ENCODE measurements at regions not wholly inside any gene's neighbourhood (a gene's known extent, or its start where the extent isn't known, plus 50 kb on each side); places are given as distances from the start of the nearest gene placed in this dataset.

DNA sequence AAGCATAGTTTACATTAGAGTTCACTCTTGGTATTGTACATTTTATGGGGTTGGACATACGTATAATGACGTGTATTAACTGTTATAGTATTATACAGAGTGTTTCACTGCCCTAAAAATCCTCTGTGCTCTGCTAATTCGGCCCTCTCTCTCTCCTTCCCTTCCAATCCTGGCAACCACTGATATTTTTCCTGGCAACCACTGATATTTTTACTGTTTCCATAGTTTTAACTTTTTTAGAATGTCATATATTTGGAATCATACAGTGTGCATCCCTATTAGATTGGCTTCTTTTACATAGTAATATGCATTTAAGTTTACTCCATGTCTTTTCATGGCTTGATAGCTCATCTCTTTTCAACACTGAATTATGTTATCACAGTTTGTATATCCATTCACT, 526.7 kb downstream of the RIT2 start:
- no peaks in the 10 kb centered on the region for H3K79me2 ChIP-seq (ENCODE audit: control insufficient read depth, low read length)
- H4K20me1 ChIP-seq (ENCODE audit: control insufficient read depth, insufficient read depth, low read depth, low read length) = no peaks in the 10 kb centered on the region
- H3K9me3 ChIP-seq (ENCODE audit: control insufficient read depth, insufficient read depth, low read length) = no peaks in the 10 kb centered on the region
- no peaks in the 10 kb centered on the region for H3K27me3 ChIP-seq (ENCODE audit: control insufficient read depth, low read length)
- no peaks in the 10 kb centered on the region for H3F3A ChIP-seq (ENCODE audit: control insufficient read depth, insufficient read depth)
- H3K9me2 ChIP-seq (replicated peaks; ENCODE audit: control insufficient read depth, low read length) = no peaks in the 10 kb centered on the region
- H3K4me1 ChIP-seq (ENCODE audit: control insufficient read depth, low read length) = no peaks in the 10 kb centered on the region
- H3K36me3 ChIP-seq (ENCODE audit: control insufficient read depth, low read length) = no peaks in the 10 kb centered on the region
- no peak overlapping the region for H3K4me2 ChIP-seq (ENCODE audit: low read length)
- no peak overlapping the region for H3K4me3 ChIP-seq (ENCODE audit: low read length)
- TF ChIP-seq, protein P1, sequence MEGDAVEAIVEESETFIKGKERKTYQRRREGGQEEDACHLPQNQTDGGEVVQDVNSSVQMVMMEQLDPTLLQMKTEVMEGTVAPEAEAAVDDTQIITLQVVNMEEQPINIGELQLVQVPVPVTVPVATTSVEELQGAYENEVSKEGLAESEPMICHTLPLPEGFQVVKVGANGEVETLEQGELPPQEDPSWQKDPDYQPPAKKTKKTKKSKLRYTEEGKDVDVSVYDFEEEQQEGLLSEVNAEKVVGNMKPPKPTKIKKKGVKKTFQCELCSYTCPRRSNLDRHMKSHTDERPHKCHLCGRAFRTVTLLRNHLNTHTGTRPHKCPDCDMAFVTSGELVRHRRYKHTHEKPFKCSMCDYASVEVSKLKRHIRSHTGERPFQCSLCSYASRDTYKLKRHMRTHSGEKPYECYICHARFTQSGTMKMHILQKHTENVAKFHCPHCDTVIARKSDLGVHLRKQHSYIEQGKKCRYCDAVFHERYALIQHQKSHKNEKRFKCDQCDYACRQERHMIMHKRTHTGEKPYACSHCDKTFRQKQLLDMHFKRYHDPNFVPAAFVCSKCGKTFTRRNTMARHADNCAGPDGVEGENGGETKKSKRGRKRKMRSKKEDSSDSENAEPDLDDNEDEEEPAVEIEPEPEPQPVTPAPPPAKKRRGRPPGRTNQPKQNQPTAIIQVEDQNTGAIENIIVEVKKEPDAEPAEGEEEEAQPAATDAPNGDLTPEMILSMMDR (IDR thresholded peaks at IDR 0.05; ENCODE audit: low read depth, low read length, poor library complexity, severe bottlenecking) = no peak
- TF ChIP-seq EZH2phosphoT487 (IDR thresholded peaks at IDR 0.05; ENCODE audit: borderline replicate concordance, low read length) = no peak
- no peak overlapping the region for H3K27ac ChIP-seq (ENCODE audit: low read depth, low read length)

DNA sequence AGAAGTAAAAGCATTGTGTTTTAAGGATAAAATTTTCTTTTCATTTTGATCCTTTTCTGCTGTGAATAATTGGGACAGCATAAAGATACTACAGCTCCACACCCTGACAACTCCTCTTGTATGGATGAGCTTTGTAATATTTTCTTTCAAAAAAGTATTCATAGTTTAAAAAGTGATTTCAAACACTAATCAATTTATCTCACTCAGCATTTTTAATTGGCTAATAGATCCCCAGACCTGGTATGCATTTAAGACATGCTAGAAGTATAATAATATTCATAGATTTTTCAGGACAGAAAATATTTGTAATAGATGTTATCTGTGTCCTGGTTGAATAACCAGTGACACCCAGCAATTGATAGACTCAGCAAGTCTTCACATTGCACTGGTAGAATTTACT, 510.7 kb downstream of the RIT2 start:
- no peaks in the 10 kb centered on the region for H3K79me2 ChIP-seq (ENCODE audit: control insufficient read depth, low read length)
- TF ChIP-seq, protein P1 (IDR thresholded peaks at IDR 0.05; ENCODE audit: low read depth, low read length, poor library complexity, severe bottlenecking) = no peak
- no peak for TF ChIP-seq EZH2phosphoT487 (IDR thresholded peaks at IDR 0.05; ENCODE audit: borderline replicate concordance, low read length)

DNA sequence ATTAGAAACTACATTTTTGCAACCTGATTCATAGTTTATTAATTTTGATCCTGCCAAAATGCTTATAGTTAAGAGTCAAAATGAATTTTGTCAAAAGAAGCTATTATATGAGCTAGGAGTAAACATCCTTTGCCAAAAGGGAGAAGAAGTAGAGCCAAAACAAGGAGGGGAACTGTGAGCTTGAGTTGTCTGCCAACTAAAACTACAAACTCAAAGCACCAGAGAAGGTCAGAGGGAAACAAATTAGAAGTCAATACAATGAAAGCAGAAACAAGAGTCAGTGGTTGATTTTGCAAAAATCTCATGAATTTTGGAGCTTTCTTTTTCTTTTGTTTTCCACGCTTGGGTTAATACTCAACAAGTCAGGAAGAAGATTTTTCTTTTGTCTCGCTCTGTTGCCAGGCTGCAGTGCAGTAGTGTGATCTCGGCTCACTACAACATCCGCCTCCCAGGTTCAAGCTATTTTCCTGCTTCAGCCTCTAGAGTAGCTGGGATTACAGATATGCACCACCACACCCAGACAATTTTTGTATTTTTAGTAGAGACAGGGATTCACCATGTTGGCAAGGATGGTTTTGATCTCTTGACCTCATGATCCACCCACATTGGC, 508.5 kb downstream of the RIT2 start:
- Histone ChIP-seq H3K79me2 (ENCODE audit: control insufficient read depth, low read length) (no peaks in the 10 kb centered on the region), H3K4me3 (ENCODE audit: low read length) (no peak overlapping the region), H3F3A (ENCODE audit: control insufficient read depth, insufficient read depth) (no peaks in the 10 kb centered on the region), H3K9me3 (ENCODE audit: control insufficient read depth, insufficient read depth, low read length) (no peaks in the 10 kb centered on the region), H3K36me3 (ENCODE audit: control insufficient read depth, low read length) (no peaks in the 10 kb centered on the region), H3K4me2 (ENCODE audit: low read length) (no peak overlapping the region), H3K27me3 (ENCODE audit: control insufficient read depth, low read length) (no peaks in the 10 kb centered on the region), H3K4me1 (ENCODE audit: control insufficient read depth, low read length) (no peaks in the 10 kb centered on the region), H3K9me2 (replicated peaks; ENCODE audit: control insufficient read depth, low read length) (no peaks in the 10 kb centered on the region), H4K20me1 (ENCODE audit: control insufficient read depth, insufficient read depth, low read depth, low read length) (no peaks in the 10 kb centered on the region), H3K27ac (ENCODE audit: low read depth, low read length) (no peak overlapping the region)
- TF ChIP-seq, protein P1 (IDR thresholded peaks at IDR 0.05; ENCODE audit: low read depth, low read length, poor library complexity, severe bottlenecking) = no peak
- TF ChIP-seq EZH2phosphoT487 (IDR thresholded peaks at IDR 0.05; ENCODE audit: borderline replicate concordance, low read length) = no peak

More for the DNA sequence above, 510.7 kb downstream of the RIT2 start:
- H3K27me3 ChIP-seq (ENCODE audit: control insufficient read depth, low read length) = no peaks in the 10 kb centered on the region
- H3K27ac ChIP-seq (ENCODE audit: low read depth, low read length) = no peak overlapping the region
- no peaks in the 10 kb centered on the region for H3K4me1 ChIP-seq (ENCODE audit: control insufficient read depth, low read length)
- H3K9me3 ChIP-seq (ENCODE audit: control insufficient read depth, insufficient read depth, low read length) = no peaks in the 10 kb centered on the region
- no peaks in the 10 kb centered on the region for H3K9me2 ChIP-seq (replicated peaks; ENCODE audit: control insufficient read depth, low read length)
- no peaks in the 10 kb centered on the region for H3K36me3 ChIP-seq (ENCODE audit: control insufficient read depth, low read length)
- no peaks in the 10 kb centered on the region for H3F3A ChIP-seq (ENCODE audit: control insufficient read depth, insufficient read depth)
- no peaks in the 10 kb centered on the region for H4K20me1 ChIP-seq (ENCODE audit: control insufficient read depth, insufficient read depth, low read depth, low read length)
- H3K4me2 ChIP-seq (ENCODE audit: low read length) = no peak overlapping the region
- no peak overlapping the region for H3K4me3 ChIP-seq (ENCODE audit: low read length)

All from DOHH2 (cell line).